ENCODE measurements at regions not wholly inside any gene's neighbourhood (a gene's known extent, or its start where the extent isn't known, plus 50 kb on each side); places are given as distances from the start of the nearest gene placed in this dataset.

- H3K36me3 ChIP-seq (replicated peaks in 1 of 2; ENCODE audit: control insufficient read depth in 1 of 2, insufficient read depth in 2 of 2, low read length in 1 of 2), result no peaks in the 10 kb centered on the region
- no peaks in the 10 kb centered on the region for H3F3A ChIP-seq (replicated peaks; ENCODE audit: insufficient read depth)
- WGBS (ENCODE audit: low lambda C conversion rate), result 0% methylated on average over 1 of the region's 1 CpG
- no peaks in the 10 kb centered on the region for H3K27me3 ChIP-seq (ENCODE audit: insufficient read depth)
- no peaks in the 10 kb centered on the region for H3K79me2 ChIP-seq (ENCODE audit: insufficient read depth)
- no peak overlapping the region for H2AFZ ChIP-seq (ENCODE audit: low read depth)
- DNase-seq, result peak; percentile 43
- no peak overlapping the region for H3K4me3 ChIP-seq (ENCODE audit: low read depth in 2 of 2, low read length in 1 of 2)
- TF ChIP-seq TAF1 (IDR thresholded peaks at IDR 0.05; ENCODE audit: borderline replicate concordance, low read depth, low read length) (no peak), MXI1 (IDR thresholded peaks at IDR 0.05; ENCODE audit: low read depth, low read length) (no peak), EP300 (IDR thresholded peaks at IDR 0.05; ENCODE audit: borderline replicate concordance in 1 of 2, low read depth in 1 of 2, low read length in 1 of 2) (peak in 1 of 2 experiments; percentile 81; a peak in 1 of 4 replicates), MAX (IDR thresholded peaks at IDR 0.05; ENCODE audit: low read depth) (no peak), NRF1 (IDR thresholded peaks at IDR 0.05; ENCODE audit: low read depth, low read length) (no peak), ZBTB33 (IDR thresholded peaks at IDR 0.05; ENCODE audit: borderline replicate concordance, low read depth) (no peak), FOXM1 (IDR thresholded peaks at IDR 0.05; ENCODE audit: low read depth) (no peak), TCF12 (IDR thresholded peaks at IDR 0.05) (no peak), FOXJ3 (CRISPR knock-in tag; IDR thresholded peaks at IDR 0.05) (no peak), CTCF (IDR thresholded peaks at IDR 0.05) (no peak), YY1 (IDR thresholded peaks at IDR 0.05; ENCODE audit: low read depth) (no peak), CHD2 (IDR thresholded peaks at IDR 0.05; ENCODE audit: low read length, partially characterized antibody) (no peak), RCOR1 (IDR thresholded peaks at IDR 0.05; ENCODE audit: low read length) (no peak), NFIC (IDR thresholded peaks at IDR 0.05; ENCODE audit: borderline replicate concordance) (no peak), RFX5 (IDR thresholded peaks at IDR 0.05; ENCODE audit: low read length) (no peak), RAD21 (IDR thresholded peaks at IDR 0.05; ENCODE audit: low read length) (peak; percentile 5; the same call in 1 of the 2 replicates), JUND (IDR thresholded peaks at IDR 0.05) (no peak)
- H3K27ac ChIP-seq (ENCODE audit: low read depth in 2 of 2, low read length in 1 of 2), result peak overlapping the region in 1 of 2 experiments; percentile 95; a peak in 2 of 4 replicates
- H3K9ac ChIP-seq, result no peak overlapping the region
- H4K20me1 ChIP-seq (ENCODE audit: insufficient read depth), result no peaks in the 10 kb centered on the region
- ChIA-PET CTCF (interaction anchor here (1.0 to 4.0 kb wide), 3 partner anchors 26 to 33 kb away, joined by 4 to 22 read pairs (median 4); no protein-coding TSS in a partner anchor), POLR2A (interaction anchor here (0.9 to 1.4 kb wide), 4 partner anchors 9 to 34 kb away, joined by 3 to 10 read pairs (median 4); no protein-coding TSS in a partner anchor)
- peaks cover 0 to 40% of the 10 kb centered on the region in 2 experiments; a peak in 2 of 4 replicates for H3K4me1 ChIP-seq (ENCODE audit: control insufficient read depth in 1 of 2, insufficient read depth in 2 of 2, low read depth in 1 of 2, low read length in 1 of 2)
- H3K9me2 ChIP-seq, result no peaks in the 10 kb centered on the region
- no peaks in the 10 kb centered on the region for H3K9me3 ChIP-seq
- no peak overlapping the region for H3K4me2 ChIP-seq
Measured at GRCh38 chr1:50305808-50306207, 117.4 kb downstream of the DMRTA2 start.
